MM.1S (cell line): ENCODE measurements at regions not wholly inside any gene's neighbourhood (a gene's known extent, or its start where the extent isn't known, plus 50 kb on each side); places are given as distances from the start of the nearest gene placed in this dataset.

ENCODE experiments used
- DNase-seq: peaks from one replicate; pipeline ENCODE4 v3.0.0-alpha.2; 2015
- H2AFZ ChIP-seq: fragments of 300-600 bp; sonication (generic); 2 replicates; pipeline ENCODE4 v1.6.0; 2016; ENCODE audit warnings: antibody characterized with exemption, low read length
- H3F3A ChIP-seq: fragments of 300-600 bp; sonication (generic); 2 replicates; pipeline ENCODE4 v1.6.1; 2016; ENCODE audit warnings: mild to moderate bottlenecking, antibody characterized with exemption, low read length, moderate library complexity, mixed read lengths; ENCODE audit not compliant: insufficient read depth
- H3K27ac ChIP-seq: fragments of 300-600 bp; sonication (generic); 2 replicates; pipeline ENCODE4 v1.5.1; 2016; ENCODE audit warnings: mild to moderate bottlenecking, low read length
- H3K27me3 ChIP-seq: fragments of 300-600 bp; sonication (generic); replicated peaks from 2 replicates; pipeline ENCODE4 v1.6.0; 2016; ENCODE audit warnings: low read length; ENCODE audit not compliant: insufficient read depth
- H3K36me3 ChIP-seq: fragments of 300-600 bp; sonication (generic); replicated peaks from 2 replicates; pipeline ENCODE4 v1.6.1; 2016; ENCODE audit warnings: mild to moderate bottlenecking, low read length, mixed read lengths; ENCODE audit not compliant: insufficient read depth
- H3K4me1 ChIP-seq: fragments of 300-600 bp; sonication (generic); 2 replicates; pipeline ENCODE4 v1.6.1; 2016; ENCODE audit warnings: low read length, mixed read lengths
- H3K4me2 ChIP-seq: fragments of 300-600 bp; sonication (generic); 2 replicates; pipeline ENCODE4 v1.6.0; 2016; ENCODE audit warnings: low read depth, low read length
- H3K4me3 ChIP-seq: fragments of 300-600 bp; sonication (generic); 2 replicates; pipeline ENCODE4 v1.5.1; 2016; ENCODE audit warnings: low read length, mixed read lengths
- H3K79me2 ChIP-seq: fragments of 300-600 bp; sonication (generic); 2 replicates; pipeline ENCODE4 v1.6.1; 2016; ENCODE audit warnings: mixed run types, low read length, mixed read lengths
- H3K9ac ChIP-seq: fragments of 300-600 bp; sonication (generic); 2 replicates; pipeline ENCODE4 v1.6.1; 2016; ENCODE audit warnings: low read length, mixed read lengths
- H3K9me2 ChIP-seq: fragments of 300-600 bp; sonication (generic); replicated peaks from 2 replicates; pipeline ENCODE4 v1.6.1; 2016; ENCODE audit warnings: mild to moderate bottlenecking, low read length, mixed read lengths; ENCODE audit not compliant: insufficient read depth
- H3K9me3 ChIP-seq: fragments of 300-600 bp; sonication (generic); replicated peaks from 2 replicates; pipeline ENCODE4 v1.6.1; 2016; ENCODE audit warnings: mild to moderate bottlenecking, low read length, mixed read lengths; ENCODE audit not compliant: insufficient read depth
- H4K20me1 ChIP-seq: fragments of 300-600 bp; sonication (generic); 2 replicates; pipeline ENCODE4 v1.6.1; 2016; ENCODE audit warnings: mild to moderate bottlenecking, low read length, moderate library complexity, mixed read lengths; ENCODE audit not compliant: insufficient read depth
- EZH2 ChIP-seq: fragments of 300-600 bp; sonication (generic); optimal IDR thresholded peaks from 2 replicates; pipeline ENCODE3; 2017; ENCODE audit warnings: low read depth, mild to moderate bottlenecking, antibody characterized with exemption, low read length, mixed read lengths
- EZH2phosphoT487 ChIP-seq: fragments of 300-600 bp; sonication (generic); IDR thresholded peaks from 2 replicates; pipeline ENCODE4 v1.6.1; 2018; ENCODE audit warnings: antibody characterized with exemption, low read length
- TF ChIP-seq, protein P1 (sequence below): fragments of 300-600 bp; sonication (generic); IDR thresholded peaks from 2 replicates; pipeline ENCODE4 v1.5.1; 2016; ENCODE audit warnings: antibody characterized with exemption, low read length, mixed read lengths

DNA sequence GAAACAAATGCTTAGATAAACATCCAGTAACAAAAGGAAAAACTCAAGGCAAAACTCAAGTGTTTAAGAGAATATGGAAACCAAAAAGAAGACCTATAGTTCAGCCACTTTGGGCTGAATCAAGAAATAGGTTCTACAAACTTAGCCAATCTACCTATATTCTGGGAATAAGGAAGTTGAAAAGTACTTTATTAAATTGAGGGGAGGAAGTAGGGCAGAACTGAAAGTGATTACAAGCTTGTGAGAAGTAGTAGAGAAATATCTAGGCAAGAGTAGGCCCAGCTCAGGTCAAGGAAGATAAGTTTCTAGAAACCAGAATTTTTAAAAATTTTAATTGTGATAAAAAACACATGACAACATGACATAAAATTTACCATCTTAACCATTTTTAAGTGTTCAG lies 384.8 kb upstream of the PCSK5 start:
- no peak for TF ChIP-seq EZH2phosphoT487
- TF ChIP-seq, protein P1, sequence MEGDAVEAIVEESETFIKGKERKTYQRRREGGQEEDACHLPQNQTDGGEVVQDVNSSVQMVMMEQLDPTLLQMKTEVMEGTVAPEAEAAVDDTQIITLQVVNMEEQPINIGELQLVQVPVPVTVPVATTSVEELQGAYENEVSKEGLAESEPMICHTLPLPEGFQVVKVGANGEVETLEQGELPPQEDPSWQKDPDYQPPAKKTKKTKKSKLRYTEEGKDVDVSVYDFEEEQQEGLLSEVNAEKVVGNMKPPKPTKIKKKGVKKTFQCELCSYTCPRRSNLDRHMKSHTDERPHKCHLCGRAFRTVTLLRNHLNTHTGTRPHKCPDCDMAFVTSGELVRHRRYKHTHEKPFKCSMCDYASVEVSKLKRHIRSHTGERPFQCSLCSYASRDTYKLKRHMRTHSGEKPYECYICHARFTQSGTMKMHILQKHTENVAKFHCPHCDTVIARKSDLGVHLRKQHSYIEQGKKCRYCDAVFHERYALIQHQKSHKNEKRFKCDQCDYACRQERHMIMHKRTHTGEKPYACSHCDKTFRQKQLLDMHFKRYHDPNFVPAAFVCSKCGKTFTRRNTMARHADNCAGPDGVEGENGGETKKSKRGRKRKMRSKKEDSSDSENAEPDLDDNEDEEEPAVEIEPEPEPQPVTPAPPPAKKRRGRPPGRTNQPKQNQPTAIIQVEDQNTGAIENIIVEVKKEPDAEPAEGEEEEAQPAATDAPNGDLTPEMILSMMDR = no peak
- no peak for TF ChIP-seq EZH2
- no peak overlapping the region for H3K27ac ChIP-seq
- no peak overlapping the region for H3K9ac ChIP-seq
- no peaks in the 10 kb centered on the region for H3K4me1 ChIP-seq
- H4K20me1 ChIP-seq = no peaks in the 10 kb centered on the region
- H3K36me3 ChIP-seq = no peaks in the 10 kb centered on the region
- no peaks in the 10 kb centered on the region for H3F3A ChIP-seq
- H3K4me2 ChIP-seq = no peak overlapping the region
- DNase-seq = no peak
- H3K9me2 ChIP-seq = no peaks in the 10 kb centered on the region
- H3K27me3 ChIP-seq = no peaks in the 10 kb centered on the region
- no peak overlapping the region for H3K4me3 ChIP-seq
- no peak overlapping the region for H2AFZ ChIP-seq
- H3K9me3 ChIP-seq = no peaks in the 10 kb centered on the region
- no peaks in the 10 kb centered on the region for H3K79me2 ChIP-seq

DNA sequence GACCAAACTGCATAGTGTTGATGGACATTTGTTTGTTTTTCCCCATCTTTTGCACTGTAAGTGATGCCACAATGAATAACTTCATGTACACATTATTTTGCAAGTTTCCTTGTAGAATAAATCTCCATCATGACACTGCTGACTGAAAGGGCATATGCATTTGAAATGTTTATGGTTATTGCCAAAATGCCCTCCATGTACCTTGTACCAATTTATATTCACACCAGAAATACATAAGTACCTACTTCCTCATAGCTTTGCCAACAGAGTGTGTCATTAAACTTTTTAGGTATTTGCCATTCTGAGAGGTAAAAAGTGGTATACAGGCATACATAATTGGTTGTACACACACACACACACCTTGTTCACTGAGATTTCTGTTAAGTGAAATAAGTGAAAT lies 361.0 kb upstream of the PCSK5 start:
- Histone ChIP-seq H3K36me3 (no peaks in the 10 kb centered on the region), H3K4me3 (no peak overlapping the region), H2AFZ (no peak overlapping the region), H3K27me3 (no peaks in the 10 kb centered on the region), H3K9me2 (no peaks in the 10 kb centered on the region), H3K79me2 (no peaks in the 10 kb centered on the region), H3K27ac (no peak overlapping the region), H3K4me1 (no peaks in the 10 kb centered on the region), H3K4me2 (no peak overlapping the region), H3K9ac (no peak overlapping the region), H4K20me1 (no peaks in the 10 kb centered on the region), H3K9me3 (no peaks in the 10 kb centered on the region), H3F3A (no peaks in the 10 kb centered on the region)
- no peak for DNase-seq
- TF ChIP-seq EZH2 = no peak
- TF ChIP-seq EZH2phosphoT487 = no peak
- TF ChIP-seq, protein P1 = no peak

DNA sequence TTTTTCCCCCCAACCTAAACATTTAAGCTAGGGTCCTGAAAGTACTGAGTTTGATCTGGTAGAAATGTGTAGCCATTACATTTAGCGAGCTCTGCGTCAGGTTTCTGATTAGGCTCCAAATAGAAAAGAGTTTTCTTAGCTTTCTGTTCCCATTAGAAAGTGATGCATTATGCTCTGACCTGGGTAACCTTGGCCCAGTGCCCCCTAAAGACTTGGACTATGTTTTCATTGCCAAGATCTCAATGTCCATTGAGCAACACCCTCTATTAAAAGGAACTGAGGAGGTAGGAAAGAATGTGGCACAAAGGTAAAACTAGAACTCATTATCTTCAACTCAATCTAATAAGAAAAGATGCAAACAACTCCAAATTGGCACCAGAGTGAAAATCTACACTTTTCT lies 358.9 kb upstream of the PCSK5 start:
- no peak for DNase-seq
- H3K27me3 ChIP-seq = no peaks in the 10 kb centered on the region
- no peaks in the 10 kb centered on the region for H3K9me2 ChIP-seq
- H3F3A ChIP-seq = no peaks in the 10 kb centered on the region
- H3K4me3 ChIP-seq = no peak overlapping the region
- H3K4me2 ChIP-seq = no peak overlapping the region
- H3K9ac ChIP-seq = no peak overlapping the region
- H3K9me3 ChIP-seq = no peaks in the 10 kb centered on the region
- no peaks in the 10 kb centered on the region for H4K20me1 ChIP-seq
- H3K27ac ChIP-seq = no peak overlapping the region
- no peaks in the 10 kb centered on the region for H3K4me1 ChIP-seq
- H3K79me2 ChIP-seq = no peaks in the 10 kb centered on the region
- H2AFZ ChIP-seq = no peak overlapping the region
- no peak for TF ChIP-seq EZH2
- TF ChIP-seq, protein P1 = no peak
- no peak for TF ChIP-seq EZH2phosphoT487
- no peaks in the 10 kb centered on the region for H3K36me3 ChIP-seq
